BLaER1 treated with 17β-estradiol and CSF1 and Interleukin-3, amounts not matched to agents 10 nM and 100 nM (cell line): ENCODE measurements at regions not wholly inside any gene's neighbourhood (a gene's known extent, or its start where the extent isn't known, plus 50 kb on each side); places are given as distances from the start of the nearest gene placed in this dataset.

ENCODE experiments used
- H3K27ac ChIP-seq, 11 experiments: shearing (Covaris generic); formaldehyde crosslinking; 2 replicates each; pipeline ENCODE4 v1.8.1; 2022
- H3K27me3 ChIP-seq, 11 experiments: shearing (Covaris generic); formaldehyde crosslinking; 2 replicates each; pipeline ENCODE4 v1.8.1; 2022
- H3K36me3 ChIP-seq, 11 experiments: shearing (Covaris generic); formaldehyde crosslinking; 2 replicates each; pipeline ENCODE4 v1.8.1; 2022
- H3K4me1 ChIP-seq, 10 experiments: shearing (Covaris generic); formaldehyde crosslinking; 2 replicates each; pipeline ENCODE4 v1.8.1; 2022
- H3K4me2 ChIP-seq, 11 experiments: shearing (Covaris generic); formaldehyde crosslinking; 2 replicates each; pipeline ENCODE4 v1.8.1; 2022
- H3K4me3 ChIP-seq, 10 experiments: shearing (Covaris generic); formaldehyde crosslinking; 2 replicates each; pipeline ENCODE4 v1.8.1; 2022
- H3K9ac ChIP-seq, 11 experiments: shearing (Covaris generic); formaldehyde crosslinking; 2 replicates each; pipeline ENCODE4 v1.8.1; 2022
- H3K9me3 ChIP-seq, 11 experiments: shearing (Covaris generic); formaldehyde crosslinking; replicated peaks in 1 of 11; 2 replicates each; pipeline ENCODE4 v1.8.1; 2022
- H4K20me1 ChIP-seq, 11 experiments: shearing (Covaris generic); formaldehyde crosslinking; 2 replicates each; pipeline ENCODE4 v1.8.1; 2022
- Cebpa-rat ChIP-seq, 11 experiments: shearing (Covaris generic); IDR thresholded peaks; 2 replicates each; pipeline ENCODE4 v1.8.1; 2022

DNA sequence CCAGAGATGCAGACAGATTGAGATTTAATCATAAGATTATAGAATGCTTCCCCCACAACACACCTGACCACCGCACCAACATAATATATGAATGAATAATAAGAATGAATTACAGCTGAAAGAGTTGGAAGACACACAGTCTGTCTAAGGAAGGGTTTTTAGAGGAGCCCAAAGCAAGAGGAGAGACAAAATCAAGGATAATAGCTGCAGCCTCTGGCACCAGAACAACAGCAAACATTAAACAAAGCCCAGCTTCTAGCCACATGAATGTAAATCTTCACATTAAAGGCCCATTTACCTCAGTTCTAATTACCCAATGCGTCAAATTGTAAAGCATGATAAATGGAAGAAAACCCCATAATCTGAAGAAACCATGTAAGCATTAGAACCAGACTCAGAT, 133.9 kb downstream of the SPCS3 start:
- Histone ChIP-seq H4K20me1 (no peaks in the 10 kb centered on the region), H3K4me3 (no peak overlapping the region), H3K4me1 (no peaks in the 10 kb centered on the region), H3K36me3 (no peaks in the 10 kb centered on the region), H3K27ac (no peak overlapping the region), H3K27me3 (no peaks in the 10 kb centered on the region), H3K9ac (no peak overlapping the region), H3K9me3 (no peaks in the 10 kb centered on the region), H3K4me2 (no peak overlapping the region)
- TF ChIP-seq Cebpa-rat (IDR thresholded peaks at IDR 0.05), result no peak

DNA sequence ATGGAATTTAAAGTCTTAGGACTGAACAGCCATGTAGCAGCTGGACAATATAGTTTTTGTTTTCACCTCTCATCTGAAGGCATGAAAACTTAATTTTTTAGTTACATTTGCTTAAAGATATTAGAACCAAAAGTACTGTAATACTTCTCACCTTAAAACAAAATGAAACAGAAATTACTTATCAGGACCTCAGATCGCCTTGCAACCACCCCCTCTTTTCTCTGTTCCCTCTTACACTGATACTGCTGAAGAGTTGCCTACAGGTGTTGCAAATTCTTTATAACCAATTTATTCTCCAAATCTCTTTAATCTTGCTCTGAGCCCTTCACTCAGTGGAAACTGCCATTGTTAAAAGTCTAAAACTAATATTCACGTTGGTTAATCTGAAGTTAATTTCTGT, 145.0 kb downstream of the SPCS3 start:
- Histone ChIP-seq H3K9ac (no peak overlapping the region), H3K27ac (no peak overlapping the region), H3K4me1 (no peaks in the 10 kb centered on the region), H3K27me3 (no peaks in the 10 kb centered on the region), H3K4me3 (no peak overlapping the region), H3K36me3 (no peaks in the 10 kb centered on the region), H3K4me2 (no peak overlapping the region), H4K20me1 (no peaks in the 10 kb centered on the region), H3K9me3 (no peaks in the 10 kb centered on the region)
- no peak for TF ChIP-seq Cebpa-rat (IDR thresholded peaks at IDR 0.05)

DNA sequence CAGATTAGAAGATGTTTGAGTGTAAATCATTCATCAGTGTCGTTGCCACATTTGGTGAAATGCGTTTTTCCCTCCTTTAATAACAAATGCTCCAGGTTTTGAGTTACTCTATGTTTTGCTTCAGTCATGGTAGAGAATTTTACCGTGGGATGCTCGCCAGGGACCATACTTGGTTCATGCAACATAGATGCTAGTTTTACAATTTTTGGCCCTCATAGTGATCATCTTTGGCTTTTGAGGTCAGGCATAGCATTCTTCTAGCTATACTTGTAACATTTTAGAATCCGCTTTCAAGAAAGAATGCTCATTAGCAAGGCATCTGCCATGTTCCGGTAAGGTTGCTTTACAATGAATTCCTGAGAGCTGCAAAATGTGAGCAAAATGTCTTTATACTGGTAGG, 147.2 kb downstream of the SPCS3 start:
- Histone ChIP-seq H3K27ac (no peak overlapping the region), H3K9me3 (no peaks in the 10 kb centered on the region), H3K4me2 (no peak overlapping the region), H3K9ac (no peak overlapping the region), H3K27me3 (no peaks in the 10 kb centered on the region), H3K4me1 (no peaks in the 10 kb centered on the region), H4K20me1 (no peaks in the 10 kb centered on the region), H3K4me3 (no peak overlapping the region), H3K36me3 (no peaks in the 10 kb centered on the region)
- no peak for TF ChIP-seq Cebpa-rat (IDR thresholded peaks at IDR 0.05)

DNA sequence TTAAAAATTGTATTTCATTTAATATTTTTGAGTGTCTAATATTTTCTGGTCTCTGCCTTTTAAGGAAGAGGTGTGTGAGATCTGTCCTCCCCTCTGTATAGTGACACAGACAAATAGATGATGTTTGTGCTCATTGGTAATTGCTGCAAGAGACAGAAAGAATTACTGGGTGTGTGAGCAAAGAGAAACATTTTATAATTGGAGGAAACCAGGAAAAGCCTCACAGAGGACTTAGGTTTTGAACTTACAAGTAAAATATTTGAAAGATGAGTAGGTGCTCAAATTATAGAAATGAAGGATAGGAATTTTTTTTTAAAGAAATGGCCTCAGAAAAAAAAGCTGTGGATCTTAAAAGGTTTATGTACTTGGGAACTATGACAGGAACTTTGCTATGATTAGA, 149.8 kb downstream of the SPCS3 start:
- TF ChIP-seq Cebpa-rat (IDR thresholded peaks at IDR 0.05), result no peak
- Histone ChIP-seq H3K4me3 (no peak overlapping the region), H3K9me3 (peaks cover 0 to 4% (median 0%) of the 10 kb centered on the region in 11 experiments; a peak in 1 of 22 replicates), H4K20me1 (no peaks in the 10 kb centered on the region), H3K27me3 (no peaks in the 10 kb centered on the region), H3K36me3 (no peaks in the 10 kb centered on the region), H3K9ac (no peak overlapping the region), H3K27ac (no peak overlapping the region), H3K4me1 (no peaks in the 10 kb centered on the region), H3K4me2 (no peak overlapping the region)

DNA sequence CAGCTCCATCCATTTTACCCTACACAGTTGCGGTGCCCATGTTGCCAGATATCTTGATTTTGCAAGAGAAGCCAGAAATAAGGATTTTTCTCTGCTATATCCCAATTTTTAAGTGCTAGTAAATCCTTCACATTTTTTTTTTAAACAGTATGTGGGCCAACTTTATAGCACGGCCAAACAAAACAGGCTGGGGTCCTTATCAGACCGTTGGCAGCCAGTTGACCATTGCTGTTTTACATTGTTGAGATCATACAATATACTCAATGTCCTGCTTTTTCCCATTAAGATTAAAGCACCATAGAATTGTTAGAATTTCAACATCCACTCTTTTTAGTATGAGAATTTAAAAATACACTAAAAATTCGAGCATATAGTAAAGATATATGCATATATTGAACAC, 150.9 kb downstream of the SPCS3 start:
- Histone ChIP-seq H3K27me3 (no peaks in the 10 kb centered on the region), H3K4me3 (no peak overlapping the region), H3K4me2 (no peak overlapping the region), H3K4me1 (no peaks in the 10 kb centered on the region), H3K9me3 (peaks cover 0 to 8% (median 2%) of the 10 kb centered on the region in 11 experiments; a peak in 13 of 22 replicates), H3K36me3 (no peaks in the 10 kb centered on the region), H3K9ac (no peak overlapping the region), H3K27ac (no peak overlapping the region), H4K20me1 (no peaks in the 10 kb centered on the region)
- no peak for TF ChIP-seq Cebpa-rat (IDR thresholded peaks at IDR 0.05)

DNA sequence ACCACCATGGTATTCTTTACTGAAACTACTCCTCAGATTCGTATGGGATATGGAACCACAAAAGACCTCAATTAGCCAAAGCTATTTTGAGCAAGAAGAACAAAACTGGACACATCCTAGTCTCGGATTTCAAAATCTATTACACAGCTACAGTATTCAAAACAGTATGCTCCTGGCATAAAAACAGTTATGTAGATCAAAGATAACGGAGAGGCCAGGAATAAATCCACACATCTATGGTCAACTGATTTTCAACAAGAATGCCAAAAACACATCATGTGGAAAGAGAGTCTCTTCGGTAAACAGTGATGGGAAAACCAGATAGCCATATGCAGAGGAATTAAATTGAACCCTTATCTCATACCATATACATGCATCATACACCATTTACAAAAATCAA, 155.3 kb downstream of the SPCS3 start:
- no peaks in the 10 kb centered on the region for H3K27me3 ChIP-seq
- H3K4me3 ChIP-seq, result no peak overlapping the region
- no peak overlapping the region for H3K4me2 ChIP-seq
- TF ChIP-seq Cebpa-rat (IDR thresholded peaks at IDR 0.05), result no peak
- peaks cover 0 to 6% (median 0%) of the 10 kb centered on the region in 10 experiments; a peak in 2 of 20 replicates for H3K4me1 ChIP-seq
- no peak overlapping the region for H3K9ac ChIP-seq
- H3K36me3 ChIP-seq, result no peaks in the 10 kb centered on the region
- no peaks in the 10 kb centered on the region for H4K20me1 ChIP-seq
- H3K27ac ChIP-seq, result no peak overlapping the region
- peaks cover 12 to 22% (median 15%) of the 10 kb centered on the region in 11 experiments; a peak in 21 of 22 replicates for H3K9me3 ChIP-seq

DNA sequence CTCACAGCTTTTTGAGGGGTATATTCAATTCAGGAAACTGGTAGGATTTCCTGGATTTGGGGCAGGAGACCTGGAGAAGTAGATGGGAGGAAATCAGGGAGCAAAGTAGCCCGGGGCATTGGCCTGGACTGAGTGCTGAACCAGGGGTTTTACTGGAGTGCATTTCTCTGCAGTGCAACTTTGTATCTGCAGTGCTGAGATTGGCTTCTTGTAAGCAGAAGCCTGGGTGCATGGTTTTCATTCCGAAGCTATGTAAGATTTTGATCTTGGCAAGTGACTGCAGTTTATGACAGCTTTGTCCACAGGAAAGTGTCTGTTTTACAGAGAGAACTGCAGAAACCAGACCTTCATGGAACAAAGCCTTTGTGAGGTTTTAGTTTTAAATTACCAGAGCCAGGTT, 158.3 kb downstream of the SPCS3 start:
- no peak for TF ChIP-seq Cebpa-rat (IDR thresholded peaks at IDR 0.05)
- H3K27me3 ChIP-seq, result no peaks in the 10 kb centered on the region
- no peak overlapping the region for H3K4me2 ChIP-seq
- H3K36me3 ChIP-seq, result no peaks in the 10 kb centered on the region
- H3K9ac ChIP-seq, result no peak overlapping the region
- H3K4me1 ChIP-seq, result peaks cover 0 to 9% (median 0%) of the 10 kb centered on the region in 10 experiments; a peak in 2 of 20 replicates
- H3K9me3 ChIP-seq, result peaks cover 12 to 22% (median 15%) of the 10 kb centered on the region in 11 experiments; a peak in 21 of 22 replicates
- H3K27ac ChIP-seq, result no peak overlapping the region
- no peak overlapping the region for H3K4me3 ChIP-seq
- no peaks in the 10 kb centered on the region for H4K20me1 ChIP-seq

DNA sequence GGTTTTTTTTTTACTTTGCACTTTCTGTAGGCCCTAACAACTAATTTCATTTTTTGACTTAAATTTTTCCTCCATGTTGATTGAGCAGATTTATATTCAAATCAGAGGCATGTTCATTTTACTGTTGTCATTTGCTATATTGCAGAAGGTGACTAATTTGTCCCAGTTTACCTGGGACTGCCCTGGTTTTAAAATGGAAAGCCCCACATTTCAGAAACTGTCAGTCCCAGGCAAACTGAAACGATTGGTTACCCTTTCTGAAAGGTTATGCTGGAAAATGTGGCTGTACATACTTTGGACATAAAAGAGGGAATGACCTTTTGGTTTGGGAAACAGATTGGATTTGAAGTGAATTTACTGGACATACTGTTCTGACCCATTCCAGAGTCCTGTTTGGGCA, 160.0 kb downstream of the SPCS3 start:
- Histone ChIP-seq H3K4me1 (peaks cover 0 to 9% (median 0%) of the 10 kb centered on the region in 10 experiments; a peak in 2 of 20 replicates), H3K4me3 (no peak overlapping the region), H3K27ac (no peak overlapping the region), H3K9ac (no peak overlapping the region), H3K9me3 (peaks cover 12 to 17% (median 15%) of the 10 kb centered on the region in 11 experiments; a peak in 21 of 22 replicates), H3K36me3 (no peaks in the 10 kb centered on the region), H3K4me2 (0 out of 22 replicates have a peak overlapping the region, but pooled peaks of 1 of the 11 experiments have one; percentile 17), H3K27me3 (no peaks in the 10 kb centered on the region), H4K20me1 (no peaks in the 10 kb centered on the region)
- no peak for TF ChIP-seq Cebpa-rat (IDR thresholded peaks at IDR 0.05)

DNA sequence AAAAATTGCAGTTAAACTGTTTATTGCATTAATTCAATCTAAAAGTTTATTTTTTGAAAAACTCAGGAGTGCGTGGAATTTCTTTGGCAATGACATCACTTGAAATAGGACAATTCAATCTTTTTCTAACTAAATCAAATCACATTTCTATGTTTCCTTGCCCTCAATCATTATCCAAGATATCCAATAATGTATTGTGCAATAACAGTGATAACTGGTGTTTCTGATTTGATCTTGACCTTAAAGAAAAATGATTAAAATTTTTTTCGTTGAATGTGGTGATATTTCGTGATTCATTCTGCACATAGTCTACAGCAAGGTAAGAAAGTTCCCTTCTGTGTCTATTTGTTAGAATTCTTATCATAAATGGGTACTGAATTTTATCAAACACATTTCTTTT, 163.2 kb downstream of the SPCS3 start:
- no peaks in the 10 kb centered on the region for H4K20me1 ChIP-seq
- peaks cover 0 to 9% (median 0%) of the 10 kb centered on the region in 10 experiments; a peak in 2 of 20 replicates for H3K4me1 ChIP-seq
- H3K9ac ChIP-seq, result no peak overlapping the region
- H3K27ac ChIP-seq, result no peak overlapping the region
- no peaks in the 10 kb centered on the region for H3K9me3 ChIP-seq
- H3K27me3 ChIP-seq, result no peaks in the 10 kb centered on the region
- no peak overlapping the region for H3K4me2 ChIP-seq
- TF ChIP-seq Cebpa-rat (IDR thresholded peaks at IDR 0.05), result 0 out of 22 replicates have a peak, but pooled peaks of 1 of the 11 experiments have one; percentile 61
- no peak overlapping the region for H3K4me3 ChIP-seq
- no peaks in the 10 kb centered on the region for H3K36me3 ChIP-seq

DNA sequence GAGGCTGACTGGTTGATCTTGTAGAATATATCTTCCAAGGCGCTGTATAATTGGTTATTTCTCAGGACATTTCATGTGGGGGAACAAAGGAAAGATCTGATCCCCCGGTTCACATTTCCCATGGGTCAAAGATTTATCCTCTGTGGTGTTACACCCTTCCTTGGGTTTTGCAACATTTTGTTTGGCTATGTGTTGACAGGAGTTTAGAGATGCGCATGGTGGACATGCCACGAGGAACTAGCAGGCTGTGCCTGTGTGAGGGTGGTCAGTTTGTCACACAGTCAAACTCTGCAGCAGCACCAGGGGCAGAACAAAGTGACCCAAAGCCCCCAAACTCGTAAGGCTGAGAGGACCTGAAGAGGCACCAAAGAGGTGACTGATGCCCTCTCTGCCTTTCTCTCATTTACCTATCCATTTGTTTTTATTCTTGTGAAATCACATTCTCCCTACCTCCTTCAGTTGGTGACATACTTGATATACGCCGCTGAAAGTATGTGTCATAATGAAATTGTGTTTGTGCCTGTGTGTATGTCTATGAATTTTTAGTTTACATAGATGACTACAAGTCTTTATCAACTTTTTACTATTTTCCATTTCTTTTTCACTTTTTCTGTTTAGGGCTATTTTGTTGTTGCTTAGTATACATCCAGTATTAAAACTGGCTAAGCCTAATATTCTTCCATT, 164.7 kb downstream of the SPCS3 start:
- no peak for TF ChIP-seq Cebpa-rat (IDR thresholded peaks at IDR 0.05)
- H3K4me2 ChIP-seq, result no peak overlapping the region

More for the DNA sequence above, 164.7 kb downstream of the SPCS3 start:
- Histone ChIP-seq H3K9ac (no peak overlapping the region), H3K27ac (no peak overlapping the region), H3K4me1 (peaks cover 0 to 9% (median 0%) of the 10 kb centered on the region in 10 experiments; a peak in 2 of 20 replicates), H3K9me3 (no peaks in the 10 kb centered on the region), H3K27me3 (no peaks in the 10 kb centered on the region), H3K4me3 (no peak overlapping the region), H3K36me3 (no peaks in the 10 kb centered on the region), H4K20me1 (no peaks in the 10 kb centered on the region)
